NCI-H1436 (cell line): ENCODE measurements at regions not wholly inside any gene's neighbourhood (a gene's known extent, or its start where the extent isn't known, plus 50 kb on each side); places are given as distances from the start of the nearest gene placed in this dataset.

Source experiments
- DNase-seq: peaks from one replicate; lab custom pipeline; 2025; lab: John Stamatoyannopoulos, UW

DNA sequence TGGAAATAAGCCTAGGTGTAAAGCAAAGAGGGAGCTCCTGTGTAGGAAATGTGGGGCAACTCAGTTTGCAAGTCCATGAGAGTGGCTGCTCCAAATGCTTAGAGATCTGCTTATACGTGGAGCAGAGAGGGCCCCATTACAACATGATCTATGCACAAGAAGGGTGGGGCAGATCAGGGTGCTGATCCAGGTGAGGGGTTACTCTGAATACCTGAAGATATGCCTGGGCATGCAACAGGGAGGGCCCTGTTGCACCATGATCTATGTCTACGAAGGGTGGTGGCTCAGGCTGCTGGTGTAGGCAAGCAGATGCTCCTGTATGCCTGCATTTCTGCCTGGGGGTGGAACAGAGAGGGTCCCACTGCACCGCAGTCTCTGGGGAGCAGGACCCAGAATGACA is 1121.2 kb downstream of the RAPGEF2 start:
- no peak for DNase-seq

DNA sequence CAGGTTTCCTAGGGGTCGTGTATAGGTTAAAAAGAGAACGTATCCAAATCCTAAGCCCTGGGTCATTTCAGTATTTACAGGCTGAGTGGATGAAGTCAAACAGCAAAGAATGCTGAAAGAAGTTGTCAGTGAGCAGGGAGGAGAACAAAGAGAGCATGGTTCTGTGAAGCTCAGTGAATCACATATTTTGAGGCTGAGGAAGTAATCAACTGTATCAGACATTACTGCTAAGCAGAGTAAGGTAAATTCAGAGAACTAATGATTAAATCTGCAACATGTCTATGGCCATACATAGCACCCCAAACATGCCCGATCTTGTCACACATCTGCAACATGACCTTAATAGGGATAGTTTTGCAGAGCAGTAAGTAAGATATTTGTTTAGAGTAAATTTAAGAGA is 1130.3 kb downstream of the RAPGEF2 start:
- DNase-seq = no peak

DNA sequence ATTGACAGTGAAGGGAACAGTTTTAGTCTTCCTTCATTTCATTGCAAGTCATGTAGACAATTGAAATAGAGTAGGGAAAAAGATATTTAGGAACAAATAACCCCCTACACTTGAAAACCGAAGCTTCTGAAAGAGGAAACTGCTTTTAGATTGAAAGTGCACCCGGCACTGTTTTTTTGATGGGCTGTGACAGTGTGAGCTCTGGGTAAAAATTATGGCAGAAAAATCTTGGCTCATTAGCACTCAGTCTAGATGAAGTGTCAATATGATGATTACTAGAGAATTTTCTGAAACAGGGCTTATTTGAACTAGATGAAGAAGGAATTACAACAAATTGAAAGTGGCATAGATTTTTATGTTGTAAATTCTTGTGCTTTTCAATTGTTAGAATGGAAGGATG is 1132.4 kb downstream of the RAPGEF2 start:
- DNase-seq = no peak

- no peak for DNase-seq
Measured at GRCh38 chr4:160235771-160236170, 1132.9 kb downstream of the RAPGEF2 start.

- no peak for DNase-seq
Measured at GRCh38 chr4:160238790-160239189, 1135.9 kb downstream of the RAPGEF2 start.

GRCh38 chr4:160247091-160247656 is 1144.3 kb downstream of the RAPGEF2 start:
- no peak for DNase-seq

- no peak for DNase-seq
Measured at GRCh38 chr4:160251522-160252170, 1148.8 kb downstream of the RAPGEF2 start.

- DNase-seq = no peak
Measured at GRCh38 chr4:160257318-160257717, 1154.4 kb downstream of the RAPGEF2 start.

GRCh38 chr4:160265014-160265413 is 1162.1 kb downstream of the RAPGEF2 start:
- no peak for DNase-seq

GRCh38 chr4:160265836-160266235 is 1163.0 kb downstream of the RAPGEF2 start:
- no peak for DNase-seq

GRCh38 chr4:160276785-160277325 is 1174.0 kb downstream of the RAPGEF2 start:
- no peak for DNase-seq

- no peak for DNase-seq
Measured at GRCh38 chr4:160283081-160283480, 1180.2 kb downstream of the RAPGEF2 start.

DNA sequence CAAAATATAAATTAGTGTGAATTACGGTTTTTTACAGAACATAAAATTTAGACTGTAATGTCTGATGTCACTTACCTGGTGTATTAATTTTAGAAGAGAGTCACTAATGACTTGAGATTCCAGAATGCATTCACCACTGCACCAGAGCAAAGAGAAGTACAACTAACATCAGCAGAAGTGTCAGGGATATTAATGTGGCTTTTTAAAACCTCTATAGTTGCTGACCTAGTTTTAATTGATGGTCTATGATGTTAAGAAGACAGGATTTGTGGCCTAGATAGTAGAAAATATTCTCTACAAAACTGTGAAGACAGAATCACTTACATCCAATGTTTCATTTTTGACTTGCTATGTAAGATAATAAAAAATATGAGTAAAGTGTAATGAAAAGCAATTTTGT is 1181.6 kb downstream of the RAPGEF2 start:
- no peak for DNase-seq

DNA sequence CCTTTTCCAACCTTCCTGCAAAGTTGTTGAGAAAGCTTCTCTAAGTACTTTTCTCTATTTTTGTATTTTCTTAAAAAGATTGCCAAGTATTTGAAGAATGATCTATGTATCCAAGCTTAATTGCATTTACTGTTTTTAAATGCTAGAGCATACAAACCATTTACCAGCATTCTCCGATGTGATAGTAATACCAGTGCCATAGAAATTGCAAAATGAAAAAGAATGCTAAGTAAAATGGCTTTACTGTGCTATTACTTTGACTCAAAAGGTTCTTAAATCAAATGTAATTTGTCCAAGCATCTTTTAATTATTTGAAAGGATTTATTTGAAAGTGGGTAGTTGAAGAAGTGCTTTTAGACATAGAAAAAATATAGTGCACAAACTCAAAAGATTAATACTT is 1183.2 kb downstream of the RAPGEF2 start:
- no peak for DNase-seq

GRCh38 chr4:160296476-160296875 is 1193.6 kb downstream of the RAPGEF2 start:
- no peak for DNase-seq

DNA sequence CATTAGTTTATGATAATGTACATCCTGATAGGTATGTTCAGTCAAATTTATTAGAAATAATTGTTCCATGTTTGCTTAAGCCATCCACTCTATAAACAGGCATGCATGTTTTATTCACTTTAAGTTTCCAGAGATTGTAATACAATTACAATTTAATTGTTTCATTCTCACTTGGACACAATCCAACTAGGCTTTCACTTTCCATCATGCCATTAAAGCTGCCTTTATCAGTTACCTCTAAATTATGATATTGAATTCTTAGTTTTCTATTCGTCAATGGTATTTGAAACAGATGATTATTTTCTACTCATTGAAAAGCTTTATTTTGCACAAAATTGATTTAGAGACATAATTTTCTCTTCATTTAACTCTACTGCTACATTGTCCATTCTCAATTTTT is 1196.3 kb downstream of the RAPGEF2 start:
- no peak for DNase-seq

DNA sequence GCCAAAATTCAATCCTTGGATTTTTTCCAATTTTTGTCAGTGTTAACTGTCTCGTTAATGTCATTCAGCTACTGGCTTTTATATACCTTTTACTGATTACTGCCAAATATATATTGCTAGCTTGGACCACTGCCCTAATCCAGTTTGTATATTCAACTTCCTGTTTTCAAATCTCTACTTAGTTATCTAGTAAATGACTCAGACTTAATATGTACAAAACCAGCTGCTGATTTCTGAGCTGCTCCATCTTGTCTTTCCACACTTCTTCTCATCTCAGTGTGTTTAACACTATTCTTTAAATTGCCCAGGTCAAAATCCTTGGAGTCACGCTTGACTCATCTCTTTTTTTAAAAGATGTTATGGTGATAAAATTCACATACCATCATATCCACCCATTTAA is 1196.7 kb downstream of the RAPGEF2 start:
- DNase-seq = no peak

GRCh38 chr4:160316036-160316435 is 1213.2 kb downstream of the RAPGEF2 start:
- no peak for DNase-seq

DNA sequence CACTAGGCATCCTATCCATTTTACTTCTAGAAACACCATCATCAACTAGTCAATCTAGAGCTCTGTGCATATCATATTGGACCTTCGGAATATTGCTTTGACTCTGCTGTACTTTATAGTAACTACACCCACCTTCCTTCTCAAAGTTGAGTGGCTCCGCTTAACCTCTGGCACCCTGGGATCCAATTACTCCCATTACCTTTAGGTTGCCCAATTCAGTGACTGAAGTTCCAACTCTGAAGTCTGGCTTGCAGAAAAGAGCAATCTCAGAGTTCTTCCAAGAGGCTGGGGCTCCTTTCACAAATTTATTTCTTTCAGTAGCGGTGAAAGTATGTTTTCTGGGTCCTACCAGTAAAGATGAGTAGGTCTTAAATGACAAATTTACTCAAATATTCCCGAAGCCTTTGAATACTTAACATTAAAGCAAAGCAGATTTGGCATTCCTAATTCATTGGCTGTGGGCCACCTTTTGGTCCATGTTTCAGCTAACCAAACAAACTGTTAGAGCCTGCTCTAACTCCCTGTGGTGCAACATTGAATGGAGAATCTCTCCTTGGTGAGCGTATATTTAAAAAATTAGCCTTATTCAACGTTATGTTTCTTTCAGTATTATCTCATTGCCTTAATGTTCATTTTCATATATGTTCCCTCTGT is 1215.8 kb downstream of the RAPGEF2 start:
- DNase-seq = no peak

- DNase-seq = no peak
Measured at GRCh38 chr4:160319221-160319867, 1216.5 kb downstream of the RAPGEF2 start.

GRCh38 chr4:160319868-160320260 is 1217.0 kb downstream of the RAPGEF2 start:
- DNase-seq = no peak

- DNase-seq = no peak
Measured at GRCh38 chr4:160326110-160326509, 1223.2 kb downstream of the RAPGEF2 start.

- no peak for DNase-seq
Measured at GRCh38 chr4:160347197-160347596, 1244.3 kb downstream of the RAPGEF2 start.
